Activated T-helper 1 cell treated with anti-CD3 and anti-CD28 coated beads, Interleukin-12 subunit alpha, Interleukin-12 subunit beta, Interleukin-2, Interleukin-4 antibody, amounts not matched to agents 30 ng/mL and 10 ng/mL and 1 ng/mL, durations not matched to agents 14 hours and 24 hours and 36 hours (primary cell): ENCODE measurements at regions not wholly inside any gene's neighbourhood (a gene's known extent, or its start where the extent isn't known, plus 50 kb on each side); places are given as distances from the start of the nearest gene placed in this dataset.

Experiments used
- DNase-seq: peaks from one replicate; pipeline ENCODE4 v3.0.0; 2021; ENCODE audit warnings: low spot score
- H3K27ac Mint-ChIP-seq: one replicate; pipeline ENCODE4 v1.8.0; 2021; ENCODE audit warnings: mild to moderate bottlenecking, mixed read lengths
- H3K27me3 Mint-ChIP-seq: one replicate; pipeline ENCODE4 v1.8.0; 2022; ENCODE audit warnings: mild to moderate bottlenecking, moderate library complexity, mixed read lengths; ENCODE audit not compliant: insufficient read depth
- H3K36me3 Mint-ChIP-seq: one replicate; pipeline ENCODE4 v1.8.0; 2021; ENCODE audit warnings: low read depth, mixed read lengths
- H3K4me1 Mint-ChIP-seq: one replicate; pipeline ENCODE4 v1.8.0; 2021; ENCODE audit warnings: low read depth, mixed read lengths
- H3K4me3 Mint-ChIP-seq: one replicate; pipeline ENCODE4 v1.8.0; 2021; ENCODE audit warnings: mild to moderate bottlenecking, moderate library complexity, mixed read lengths
- H3K9me3 Mint-ChIP-seq: one replicate; pipeline ENCODE4 v1.8.0; 2021; ENCODE audit warnings: mixed read lengths
- intact Hi-C: fragments of 100-400 bp; cut with micrococcal nuclease; formaldehyde crosslinking; loops from one replicate; pipeline ENCODE4 v1.15.1; 2024

- no peak for DNase-seq
- intact Hi-C loops = no loop called here
- Mint-ChIP-seq H3K27me3 (no peaks in the 10 kb centered on the region), H3K4me3 (no peak overlapping the region), H3K9me3 (no peaks in the 10 kb centered on the region), H3K27ac (no peak overlapping the region), H3K4me1 (peaks cover 6% of the 10 kb centered on the region), H3K36me3 (no peaks in the 10 kb centered on the region)
Measured at GRCh38 chr1:83559129-83559840, 439.6 kb downstream of the TTLL7 start.

GRCh38 chr1:83555871-83556270, 443.1 kb downstream of the TTLL7 start:
- intact Hi-C loops = no loop called here
- Mint-ChIP-seq H3K36me3 (no peaks in the 10 kb centered on the region), H3K27me3 (no peaks in the 10 kb centered on the region), H3K4me1 (peaks cover 6% of the 10 kb centered on the region), H3K4me3 (no peak overlapping the region), H3K9me3 (no peaks in the 10 kb centered on the region), H3K27ac (no peak overlapping the region)
- DNase-seq = no peak

GRCh38 chr1:83554174-83554573, 444.8 kb downstream of the TTLL7 start:
- no peak overlapping the region for H3K27ac Mint-ChIP-seq
- no peaks in the 10 kb centered on the region for H3K9me3 Mint-ChIP-seq
- intact Hi-C loops = no loop called here
- H3K4me3 Mint-ChIP-seq = no peak overlapping the region
- peaks cover 3% of the 10 kb centered on the region for H3K4me1 Mint-ChIP-seq
- no peak for DNase-seq
- no peaks in the 10 kb centered on the region for H3K36me3 Mint-ChIP-seq
- no peaks in the 10 kb centered on the region for H3K27me3 Mint-ChIP-seq

- Mint-ChIP-seq H3K27me3 (no peaks in the 10 kb centered on the region), H3K4me3 (no peak overlapping the region), H3K4me1 (no peaks in the 10 kb centered on the region), H3K27ac (no peak overlapping the region), H3K9me3 (no peaks in the 10 kb centered on the region), H3K36me3 (no peaks in the 10 kb centered on the region)
- no peak for DNase-seq
- intact Hi-C loops = no loop called here
Measured at GRCh38 chr1:83552820-83553219, 446.1 kb downstream of the TTLL7 start.

- no peak overlapping the region for H3K4me3 Mint-ChIP-seq
- no peaks in the 10 kb centered on the region for H3K4me1 Mint-ChIP-seq
- no peaks in the 10 kb centered on the region for H3K9me3 Mint-ChIP-seq
- H3K27me3 Mint-ChIP-seq = no peaks in the 10 kb centered on the region
- no peak overlapping the region for H3K27ac Mint-ChIP-seq
- intact Hi-C loops = no loop called here
- DNase-seq = no peak
- H3K36me3 Mint-ChIP-seq = no peaks in the 10 kb centered on the region
Measured at GRCh38 chr1:83548311-83548710, 450.6 kb downstream of the TTLL7 start.

- intact Hi-C loops = no loop called here
- no peak overlapping the region for H3K27ac Mint-ChIP-seq
- H3K9me3 Mint-ChIP-seq = no peaks in the 10 kb centered on the region
- no peaks in the 10 kb centered on the region for H3K4me1 Mint-ChIP-seq
- H3K36me3 Mint-ChIP-seq = no peaks in the 10 kb centered on the region
- no peak for DNase-seq
- no peak overlapping the region for H3K4me3 Mint-ChIP-seq
- no peaks in the 10 kb centered on the region for H3K27me3 Mint-ChIP-seq
Measured at GRCh38 chr1:83547901-83548300, 451.0 kb downstream of the TTLL7 start.

GRCh38 chr1:83546874-83547273, 452.1 kb downstream of the TTLL7 start:
- no peak for DNase-seq
- Mint-ChIP-seq H3K27ac (no peak overlapping the region), H3K9me3 (no peaks in the 10 kb centered on the region)

GRCh38 chr1:83545066-83545862, 453.7 kb downstream of the TTLL7 start:
- Mint-ChIP-seq H3K27ac (no peak overlapping the region), H3K4me3 (no peak overlapping the region), H3K4me1 (no peaks in the 10 kb centered on the region), H3K9me3 (no peaks in the 10 kb centered on the region), H3K27me3 (no peaks in the 10 kb centered on the region), H3K36me3 (no peaks in the 10 kb centered on the region)
- no peak for DNase-seq
- intact Hi-C loops = no loop called here

More at GRCh38 chr1:83546874-83547273, 452.1 kb downstream of the TTLL7 start:
- intact Hi-C loops = no loop called here
- Mint-ChIP-seq H3K36me3 (no peaks in the 10 kb centered on the region), H3K27me3 (no peaks in the 10 kb centered on the region), H3K4me3 (no peak overlapping the region), H3K4me1 (no peaks in the 10 kb centered on the region)

GRCh38 chr1:83543222-83543973, 455.5 kb downstream of the TTLL7 start:
- intact Hi-C loops = no loop called here
- H3K27me3 Mint-ChIP-seq = no peaks in the 10 kb centered on the region
- no peak overlapping the region for H3K27ac Mint-ChIP-seq
- H3K4me3 Mint-ChIP-seq = no peak overlapping the region
- H3K36me3 Mint-ChIP-seq = no peaks in the 10 kb centered on the region
- no peaks in the 10 kb centered on the region for H3K9me3 Mint-ChIP-seq
- no peaks in the 10 kb centered on the region for H3K4me1 Mint-ChIP-seq
- DNase-seq = no peak

- no peaks in the 10 kb centered on the region for H3K4me1 Mint-ChIP-seq
- intact Hi-C loops = no loop called here
Measured at GRCh38 chr1:83531521-83532309, 467.2 kb downstream of the TTLL7 start.

GRCh38 chr1:83530506-83530905, 468.4 kb downstream of the TTLL7 start:
- intact Hi-C loops = no loop called here
- no peak for DNase-seq
- no peak overlapping the region for H3K4me3 Mint-ChIP-seq
- H3K9me3 Mint-ChIP-seq = peaks cover 19% of the 10 kb centered on the region
- H3K27ac Mint-ChIP-seq = no peak overlapping the region
- no peaks in the 10 kb centered on the region for H3K4me1 Mint-ChIP-seq
- H3K36me3 Mint-ChIP-seq = peaks cover 4% of the 10 kb centered on the region
- H3K27me3 Mint-ChIP-seq = no peaks in the 10 kb centered on the region

More at GRCh38 chr1:83531521-83532309, 467.2 kb downstream of the TTLL7 start:
- Mint-ChIP-seq H3K27ac (no peak overlapping the region), H3K4me3 (no peak overlapping the region), H3K9me3 (peaks cover 15% of the 10 kb centered on the region), H3K36me3 (peaks cover 4% of the 10 kb centered on the region), H3K27me3 (no peaks in the 10 kb centered on the region)
- no peak for DNase-seq

- peaks cover 16% of the 10 kb centered on the region for H3K4me1 Mint-ChIP-seq
- no peak overlapping the region for H3K4me3 Mint-ChIP-seq
- DNase-seq = no peak
- intact Hi-C loops = no loop called here
- H3K27me3 Mint-ChIP-seq = no peaks in the 10 kb centered on the region
- no peak overlapping the region for H3K27ac Mint-ChIP-seq
- peaks cover 18% of the 10 kb centered on the region for H3K9me3 Mint-ChIP-seq
- H3K36me3 Mint-ChIP-seq = peaks cover 8% of the 10 kb centered on the region
Measured at GRCh38 chr1:83527987-83528386, 470.9 kb downstream of the TTLL7 start.
